IMR-90 (cell line): ENCODE measurements at regions not wholly inside any gene's neighbourhood (a gene's known extent, or its start where the extent isn't known, plus 50 kb on each side); places are given as distances from the start of the nearest gene placed in this dataset.

Source experiments
- ATAC-seq: fragments of 200-7000 bp; cut with Tn5 transposase; 2 replicates; pipeline ENCODE4 v1.9.1; 2020; ENCODE audit warnings: low read depth, mild to moderate bottlenecking, moderate library complexity
- BruUV-seq: library from RNA; stranded (reverse); fragments of 400-500 nt; replicated peaks from 2 replicates; lab custom pipeline; 2021; lab: Mats Ljungman, UMichigan
- CTCF ChIA-PET: fragments of 300-600 bp; formaldehyde crosslinking; extraction: SDS; loops from one replicate; lab custom pipeline; 2021; ENCODE audit warnings: antibody characterized with exemption; lab: Yijun Ruan, JAX
- POLR2A ChIA-PET: fragments of 300-600 bp; sonication (Branson Sonifier 250); formaldehyde crosslinking; loops from one replicate; lab custom pipeline; 2022; ENCODE audit warnings: antibody characterized with exemption; ENCODE audit not compliant: unreplicated experiment; lab: Charles Lee
- DNase-seq: peaks from one replicate; pipeline ENCODE4 v3.0.0; 2013
- H2AFZ ChIP-seq: replicated peaks from 2 replicates; pipeline ENCODE3; 2013; ENCODE audit warnings: low read length, mild to moderate bottlenecking; ENCODE audit not compliant: poor library complexity
- H2AK5ac ChIP-seq: 2 replicates; pipeline ENCODE4 v1.6.1; 2013; ENCODE audit warnings: low read depth, low read length, inconsistent platforms
- H2AK9ac ChIP-seq: replicated peaks from 2 replicates; pipeline ENCODE3; 2013; ENCODE audit warnings: mild to moderate bottlenecking, low read depth, low read length, moderate library complexity; ENCODE audit not compliant: poor library complexity
- H2BK120ac ChIP-seq: 2 replicates; pipeline ENCODE4 v1.6.1; 2013; ENCODE audit warnings: low read depth, low read length, inconsistent platforms
- H2BK15ac ChIP-seq: 3 replicates; pipeline ENCODE4 v1.6.1; 2013; ENCODE audit warnings: low read depth, low read length, inconsistent platforms
- H2BK20ac ChIP-seq: 2 replicates; pipeline ENCODE4 v1.6.1; 2013; ENCODE audit warnings: low read depth, mild to moderate bottlenecking, inconsistent platforms, low read length, moderate library complexity
- H2BK5ac ChIP-seq: 2 replicates; pipeline ENCODE4 v1.6.1; 2013; ENCODE audit warnings: mild to moderate bottlenecking, low read depth, low read length, inconsistent platforms; ENCODE audit not compliant: poor library complexity, severe bottlenecking
- H3K14ac ChIP-seq: replicated peaks from 2 replicates; pipeline ENCODE4 v1.6.1; 2013; ENCODE audit warnings: low read depth, low read length, inconsistent platforms
- H3K18ac ChIP-seq: 2 replicates; pipeline ENCODE4 v1.6.1; 2013; ENCODE audit warnings: low read depth, low read length, control low read depth
- H3K23ac ChIP-seq: 2 replicates; pipeline ENCODE4 v1.6.1; 2013; ENCODE audit warnings: low read depth, low read length, inconsistent platforms
- H3K27ac ChIP-seq: 2 replicates; pipeline ENCODE4 v1.5.1; 2013; ENCODE audit warnings: mild to moderate bottlenecking, control low read depth, low read length; ENCODE audit not compliant: insufficient read depth
- H3K27me3 ChIP-seq: 2 replicates; pipeline ENCODE4 v1.6.1; 2013; ENCODE audit warnings: low read length; ENCODE audit not compliant: control insufficient read depth, insufficient read depth
- H3K36me3 ChIP-seq: 2 replicates; pipeline ENCODE4 v1.6.1; 2013; ENCODE audit warnings: low read length, mixed read lengths; ENCODE audit not compliant: control insufficient read depth, insufficient read depth
- H3K4ac ChIP-seq: 2 replicates; pipeline ENCODE4 v1.6.1; 2013; ENCODE audit warnings: low read depth, low read length, inconsistent platforms
- H3K4me1 ChIP-seq: 2 replicates; pipeline ENCODE4 v1.6.1; 2013; ENCODE audit warnings: low read length, mixed read lengths; ENCODE audit not compliant: control insufficient read depth, insufficient read depth
- H3K4me2 ChIP-seq: 2 replicates; pipeline ENCODE4 v1.6.1; 2013; ENCODE audit warnings: low read depth, mild to moderate bottlenecking, control low read depth, low read length, moderate library complexity
- H3K4me3 ChIP-seq: 2 replicates; pipeline ENCODE4 v1.5.1; 2013; ENCODE audit warnings: low read depth, mild to moderate bottlenecking, control low read depth, low read length, moderate library complexity; ENCODE audit not compliant: insufficient read depth
- H3K56ac ChIP-seq: 2 replicates; pipeline ENCODE4 v1.6.1; 2013; ENCODE audit warnings: low read length, inconsistent platforms; ENCODE audit not compliant: insufficient read depth; ENCODE audit errors: extremely low read depth
- H3K79me1 ChIP-seq, 2 experiments: 2 replicates each; pipeline ENCODE4 v1.6.1; 2013; ENCODE audit warnings: low read length in 2 of 2, inconsistent platforms in 1 of 2, low read depth in 1 of 2
- H3K9ac ChIP-seq: 2 replicates; pipeline ENCODE4 v1.6.1; 2013; ENCODE audit warnings: low read depth, low read length, control low read depth
- H3K9me1 ChIP-seq: 2 replicates; pipeline ENCODE4 v1.6.1; 2013; ENCODE audit warnings: low read length, inconsistent platforms; ENCODE audit not compliant: insufficient read depth
- H3K9me3 ChIP-seq: 2 replicates; pipeline ENCODE4 v1.6.1; 2013; ENCODE audit warnings: low read length; ENCODE audit not compliant: control insufficient read depth, insufficient read depth
- H4K20me1 ChIP-seq: 2 replicates; pipeline ENCODE4 v1.6.1; 2013; ENCODE audit warnings: low read length, inconsistent platforms; ENCODE audit not compliant: insufficient read depth
- H4K5ac ChIP-seq: 2 replicates; pipeline ENCODE4 v1.6.1; 2013; ENCODE audit warnings: mild to moderate bottlenecking, low read depth, low read length, control low read depth
- H4K8ac ChIP-seq, 2 experiments: 2 replicates each; pipeline ENCODE4 v1.6.1; 2013; ENCODE audit warnings: low read depth in 2 of 2, low read length in 2 of 2, control low read depth in 1 of 2, inconsistent platforms in 1 of 2
- H4K91ac ChIP-seq: 2 replicates; pipeline ENCODE4 v1.6.1; 2013; ENCODE audit warnings: low read depth, low read length, inconsistent platforms; ENCODE audit not compliant: insufficient read depth
- CEBPB ChIP-seq: IDR thresholded peaks from 2 replicates; pipeline ENCODE4 v1.6.1; 2012; ENCODE audit warnings: low read depth, low read length, improper control_type of control experiment
- CHD1 ChIP-seq: IDR thresholded peaks from 2 replicates; pipeline ENCODE4 v1.6.1; 2012; ENCODE audit warnings: low read depth, low read length, improper control_type of control experiment
- CTCF ChIP-seq: conservative IDR thresholded peaks from 2 replicates; pipeline ENCODE4 v1.5.1; 2012; ENCODE audit warnings: mild to moderate bottlenecking, low read depth, low read length, improper control_type of control experiment
- ELK1 ChIP-seq: fragments of 150-350 bp; IDR thresholded peaks from 2 replicates; pipeline ENCODE4 v1.6.1; 2016; ENCODE audit warnings: low read depth, mild to moderate bottlenecking, low read length, moderate library complexity, borderline replicate concordance
- FOS ChIP-seq: fragments of 150-350 bp; IDR thresholded peaks from 2 replicates; pipeline ENCODE4 v1.6.1; 2016; ENCODE audit warnings: low read depth, low read length
- MAFK ChIP-seq: IDR thresholded peaks from 2 replicates; pipeline ENCODE4 v1.6.1; 2012; ENCODE audit warnings: low read depth, low read length, improper control_type of control experiment
- MAZ ChIP-seq: IDR thresholded peaks from 2 replicates; pipeline ENCODE4 v1.6.1; 2012; ENCODE audit warnings: low read depth, mild to moderate bottlenecking, low read length, improper control_type of control experiment, moderate library complexity, borderline replicate concordance
- MXI1 ChIP-seq: IDR thresholded peaks from 2 replicates; pipeline ENCODE4 v1.6.1; 2012; ENCODE audit warnings: low read depth, mild to moderate bottlenecking, low read length, moderate library complexity, borderline replicate concordance
- POLR2A ChIP-seq: IDR thresholded peaks from 2 replicates; pipeline ENCODE4 v1.6.1; 2012; ENCODE audit warnings: mild to moderate bottlenecking, low read depth, low read length
- RAD21 ChIP-seq: IDR thresholded peaks from 2 replicates; pipeline ENCODE4 v1.6.1; 2012; ENCODE audit warnings: low read length, improper control_type of control experiment
- RCOR1 ChIP-seq: IDR thresholded peaks from 2 replicates; pipeline ENCODE4 v1.6.1; 2012; ENCODE audit warnings: mild to moderate bottlenecking, low read length, improper control_type of control experiment; ENCODE audit not compliant: insufficient replicate concordance
- RFX5 ChIP-seq: IDR thresholded peaks from 2 replicates; pipeline ENCODE4 v1.8.0; 2012; ENCODE audit warnings: low read depth, mild to moderate bottlenecking, low read length, moderate library complexity
- SMC3 ChIP-seq: fragments of 150-350 bp; IDR thresholded peaks from 2 replicates; pipeline ENCODE4 v1.6.1; 2016; ENCODE audit warnings: low read depth, mild to moderate bottlenecking, antibody characterized with exemption, low read length, moderate library complexity
- USF2 ChIP-seq: fragments of 150-350 bp; IDR thresholded peaks from 2 replicates; pipeline ENCODE4 v1.6.1; 2017; ENCODE audit warnings: mild to moderate bottlenecking, antibody characterized with exemption, low read length, low read depth
- WGBS, 2 experiments: methylation state at CpG; one replicate each; pipeline versions ENCODE4 v1.1.5 to v1.1.7; 2013; ENCODE audit warnings: missing lambda C conversion rate in 2 of 2; ENCODE audit not compliant: insufficient read length in 1 of 2; ENCODE audit errors: extremely low coverage in 2 of 2; 5-methylcytosine and 5-hydroxymethylcytosine counted together
- dilution Hi-C: fragments of 300-500 bp; cut with HindIII; formaldehyde crosslinking; loops from one replicate; pipeline ENCODE4 v1.14.3; 2018; ENCODE audit warnings: low sequenced_read_pairs; ENCODE audit not compliant: unreplicated experiment
- in situ Hi-C: fragments of 300-500 bp; cut with MboI; formaldehyde crosslinking; loops from 3 replicates; pipeline ENCODE4 v1.14.3; 2019; ENCODE audit warnings: low sequenced_read_pairs, inconsistent platforms, mixed read lengths
- intact Hi-C: fragments of 100-400 bp; cut with micrococcal nuclease; formaldehyde crosslinking; loops from 2 replicates; pipeline ENCODE4 v1.10.0; 2022

- Histone ChIP-seq H2BK20ac (no peak overlapping the region), H3K9me3 (peaks cover 3% of the 10 kb centered on the region; the same call in 1 of the 2 replicates), H2AFZ (no peak overlapping the region), H3K36me3 (no peaks in the 10 kb centered on the region), H3K79me1 (no peaks in the 10 kb centered on the region), H4K20me1 (no peaks in the 10 kb centered on the region), H3K56ac (no peak overlapping the region), H2AK9ac (no peak overlapping the region), H2AK5ac (no peak overlapping the region), H3K4me3 (no peak overlapping the region), H4K8ac (no peak overlapping the region), H3K18ac (no peak overlapping the region), H3K9ac (no peak overlapping the region), H2BK15ac (peak overlapping the region; percentile 50; the same call in 1 of the 3 replicates), H4K91ac (no peak overlapping the region), H3K4me1 (0 out of 2 replicates have a peak, but pooled peaks cover 2% of the 10 kb centered on the region), H2BK5ac (no peak overlapping the region), H3K4ac (no peak overlapping the region), H3K27me3 (no peaks in the 10 kb centered on the region), H3K14ac (no peak overlapping the region), H3K4me2 (no peak overlapping the region), H3K9me1 (no peaks in the 10 kb centered on the region), H2BK120ac (no peak overlapping the region), H3K23ac (no peak overlapping the region), H4K5ac (no peak overlapping the region), H3K27ac (no peak overlapping the region)
- ATAC-seq = no peak
- 100% methylated on average over 1 of the region's 2 CpGs; no CpG with 5 or more reads in 1 of the 2 experiments for WGBS, 2 experiments
- dilution Hi-C loops = no loop called here
- intact Hi-C loops = no loop called here
- in situ Hi-C loops = no loop called here
- CTCF ChIA-PET = no interaction called here
- BruUV-seq = no TSS peak
- POLR2A ChIA-PET = no interaction called here
- DNase-seq = no peak
- no peak for TF ChIP-seq CHD1
- no peak for TF ChIP-seq MAFK
- no peak for TF ChIP-seq POLR2A
- no peak for TF ChIP-seq MAZ
- no peak for TF ChIP-seq RCOR1
- no peak for TF ChIP-seq SMC3
- TF ChIP-seq FOS = no peak
- TF ChIP-seq MXI1 = no peak
- TF ChIP-seq CTCF = no peak
- no peak for TF ChIP-seq RFX5
- TF ChIP-seq USF2 = no peak
- no peak for TF ChIP-seq RAD21
- TF ChIP-seq ELK1 = no peak
- TF ChIP-seq CEBPB = no peak
Observed at GRCh38 chr1:218024211-218024720, 260.8 kb upstream of the RRP15 start.
